ENCODE measurements at regions not wholly inside any gene's neighbourhood (a gene's known extent, or its start where the extent isn't known, plus 50 kb on each side); places are given as distances from the start of the nearest gene placed in this dataset.

DNA sequence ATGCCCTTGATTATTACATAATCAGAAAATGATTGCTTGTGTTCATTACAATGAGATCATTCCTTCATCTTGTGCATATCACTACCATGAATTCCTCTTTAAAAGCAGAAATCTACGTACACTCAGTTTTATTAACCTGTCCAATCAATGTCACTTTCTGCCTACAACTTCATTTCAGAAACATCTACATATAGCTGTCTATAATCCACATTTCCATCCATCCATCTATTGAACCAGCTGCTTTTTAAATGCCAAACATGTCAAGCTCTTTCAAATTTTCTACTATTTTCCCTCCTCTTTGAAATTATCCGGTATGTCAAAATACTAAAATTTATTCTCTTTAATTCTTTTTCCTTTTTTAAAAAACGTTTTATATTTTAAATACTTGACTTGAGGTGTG, 462.0 kb downstream of the GABRG1 start:
- TF ChIP-seq CTCF (conservative IDR thresholded peaks at IDR 0.05; ENCODE audit: low read depth, low read length) (no peak), EZH2 (IDR thresholded peaks at IDR 0.05; ENCODE audit: low read length, unreplicated experiment) (no peak)
